ENCODE measurements at regions not wholly inside any gene's neighbourhood (a gene's known extent, or its start where the extent isn't known, plus 50 kb on each side); places are given as distances from the start of the nearest gene placed in this dataset.

- no peaks in the 10 kb centered on the region for H3K36me3 ChIP-seq
- H3K4me3 ChIP-seq, result no peak overlapping the region
- intact Hi-C loops (cut with DNase I), result no loop called here
- 3 to 6% (median 5%) methylated on average over 10 of the region's 10 CpGs for WGBS, 3 donors
- TF ChIP-seq EP300 (IDR thresholded peaks at IDR 0.05), result no peak
- no peak for TF ChIP-seq POLR2A (IDR thresholded peaks at IDR 0.05)
- no peak for TF ChIP-seq CTCF (IDR thresholded peaks at IDR 0.05)
- no peak for DNase-seq
- H3K27ac ChIP-seq, result no peak overlapping the region
- H3K4me1 ChIP-seq (ENCODE audit: insufficient read depth), result no peaks in the 10 kb centered on the region
- no peaks in the 10 kb centered on the region for H3K9me3 ChIP-seq
- no peaks in the 10 kb centered on the region for H3K27me3 ChIP-seq
These were observed 819.2 kb downstream of the UQCRFS1 start for GRCh38 chr19:28393574-28394336.

DNA sequence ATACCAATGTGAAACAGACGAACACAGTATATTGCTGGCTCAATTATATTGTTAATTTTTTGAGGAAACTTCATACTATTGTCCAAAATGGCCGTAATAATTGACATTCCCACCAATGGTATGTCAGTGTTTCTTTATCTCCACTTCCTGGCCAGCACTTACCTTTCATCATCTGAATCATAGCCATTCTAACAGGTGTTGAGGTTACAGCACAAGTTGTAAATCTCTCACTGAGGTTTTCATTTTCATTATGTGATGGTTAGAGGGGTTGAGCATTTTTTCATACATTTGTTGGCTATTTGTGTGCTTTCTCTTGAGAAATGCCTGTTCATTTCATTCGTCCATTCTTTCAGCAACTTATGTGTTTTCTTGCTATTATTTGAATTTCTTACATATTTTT lies 824.0 kb downstream of the UQCRFS1 start:
- WGBS, 3 donors, result 64 to 68% (median 68%) methylated on average over 3 of the region's 3 CpGs
- intact Hi-C loops (cut with DNase I), result no loop called here

GRCh38 chr19:28387507-28387906 lies 825.4 kb downstream of the UQCRFS1 start:
- Histone ChIP-seq H3K27me3 (no peaks in the 10 kb centered on the region), H3K9me3 (no peaks in the 10 kb centered on the region), H3K4me1 (ENCODE audit: insufficient read depth) (no peaks in the 10 kb centered on the region), H3K4me3 (no peak overlapping the region), H3K27ac (no peak overlapping the region), H3K36me3 (no peaks in the 10 kb centered on the region)
- intact Hi-C loops (cut with DNase I), result no loop called here
- WGBS, 3 donors, result 39 to 55% (median 43%) methylated on average over 4 of the region's 4 CpGs
- DNase-seq, result no peak
- TF ChIP-seq EP300 (IDR thresholded peaks at IDR 0.05), result no peak
- TF ChIP-seq POLR2A (IDR thresholded peaks at IDR 0.05), result no peak
- TF ChIP-seq CTCF (IDR thresholded peaks at IDR 0.05), result no peak

More for the DNA sequence above, 824.0 kb downstream of the UQCRFS1 start:
- TF ChIP-seq POLR2A (IDR thresholded peaks at IDR 0.05), result no peak
- no peak for TF ChIP-seq EP300 (IDR thresholded peaks at IDR 0.05)
- no peak for TF ChIP-seq CTCF (IDR thresholded peaks at IDR 0.05)
- Histone ChIP-seq H3K27ac (no peak overlapping the region), H3K9me3 (no peaks in the 10 kb centered on the region), H3K27me3 (no peaks in the 10 kb centered on the region), H3K36me3 (no peaks in the 10 kb centered on the region), H3K4me3 (no peak overlapping the region), H3K4me1 (ENCODE audit: insufficient read depth) (no peaks in the 10 kb centered on the region)
- no peak for DNase-seq

- WGBS, 3 donors, result 71 to 86% (median 83%) methylated on average over 6 of the region's 6 CpGs
- H3K27ac ChIP-seq, result no peak overlapping the region
- no peaks in the 10 kb centered on the region for H3K4me1 ChIP-seq (ENCODE audit: insufficient read depth)
- intact Hi-C loops (cut with DNase I), result no loop called here
- H3K27me3 ChIP-seq, result no peaks in the 10 kb centered on the region
- H3K36me3 ChIP-seq, result no peaks in the 10 kb centered on the region
- no peaks in the 10 kb centered on the region for H3K9me3 ChIP-seq
- DNase-seq, result no peak
- TF ChIP-seq POLR2A (IDR thresholded peaks at IDR 0.05) (no peak), CTCF (IDR thresholded peaks at IDR 0.05) (no peak), EP300 (IDR thresholded peaks at IDR 0.05) (no peak)
- no peak overlapping the region for H3K4me3 ChIP-seq
These were observed 826.5 kb downstream of the UQCRFS1 start for GRCh38 chr19:28386470-28386869.
